Calu3 (cell line): ENCODE measurements at regions not wholly inside any gene's neighbourhood (a gene's known extent, or its start where the extent isn't known, plus 50 kb on each side); places are given as distances from the start of the nearest gene placed in this dataset.

Experiments used
- BruUV-seq: library from RNA; stranded (reverse); fragments of 400-500 nt; replicated peaks from 2 replicates; lab custom pipeline; 2021; lab: Mats Ljungman, UMichigan
- CTCF ChIA-PET: fragments of 300-600 bp; sonication (Branson Sonifier 250); formaldehyde crosslinking; loops from one replicate; lab custom pipeline; 2022; ENCODE audit warnings: antibody characterized with exemption; lab: Charles Lee
- DNase-seq: peaks from one replicate; pipeline ENCODE4 v3.0.0; 2022
- H3K27ac Mint-ChIP-seq: one replicate; pipeline ENCODE4 v1.8.0; 2022; ENCODE audit warnings: mixed read lengths; ENCODE audit not compliant: unreplicated experiment
- H3K27me3 Mint-ChIP-seq: one replicate; pipeline ENCODE4 v1.8.0; 2022; ENCODE audit warnings: mixed read lengths; ENCODE audit not compliant: unreplicated experiment
- H3K36me3 Mint-ChIP-seq: one replicate; pipeline ENCODE4 v1.8.0; 2022; ENCODE audit warnings: mild to moderate bottlenecking, moderate library complexity, mixed read lengths; ENCODE audit not compliant: insufficient read depth, unreplicated experiment
- H3K4me1 Mint-ChIP-seq: one replicate; pipeline ENCODE4 v1.8.0; 2022; ENCODE audit warnings: mild to moderate bottlenecking, low read depth, mixed read lengths; ENCODE audit not compliant: unreplicated experiment
- H3K4me3 Mint-ChIP-seq: one replicate; pipeline ENCODE4 v1.8.0; 2022; ENCODE audit warnings: mild to moderate bottlenecking, low read depth, moderate library complexity, mixed read lengths; ENCODE audit not compliant: unreplicated experiment
- H3K9me3 Mint-ChIP-seq: one replicate; pipeline ENCODE4 v1.8.0; 2022; ENCODE audit warnings: low read depth, mixed read lengths; ENCODE audit not compliant: unreplicated experiment
- intact Hi-C: fragments of 100-400 bp; cut with micrococcal nuclease; formaldehyde crosslinking; loops from one replicate; pipeline ENCODE4 v1.10.0; 2022; ENCODE audit not compliant: unreplicated experiment
- TF ChIP-seq, protein P1 (sequence below): fragments of 200-600 bp; IDR thresholded peaks from one replicate; pipeline ENCODE4 v1.8.0; 2022; ENCODE audit warnings: antibody characterized with exemption; ENCODE audit not compliant: unreplicated experiment

DNA sequence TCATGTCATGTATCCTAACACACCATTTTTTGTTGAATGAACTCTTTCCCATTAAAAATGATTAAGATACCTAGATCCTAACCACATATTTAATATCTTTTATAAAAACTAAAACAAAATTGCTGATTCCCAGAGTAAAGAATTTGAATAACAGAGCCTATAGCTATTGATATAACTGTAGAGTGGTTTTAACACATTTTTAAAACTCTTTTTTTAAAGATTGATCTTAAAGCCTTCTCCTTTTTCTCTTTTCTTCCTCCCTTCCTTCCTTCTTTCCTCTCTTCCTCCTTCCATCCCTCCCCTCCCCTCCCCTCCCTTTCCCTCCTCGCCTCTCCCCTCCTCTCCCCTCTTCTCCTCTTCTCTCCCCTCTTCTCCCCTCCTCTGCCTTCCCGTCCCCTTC, 605.4 kb upstream of the FZD8 start:
- peaks cover 20% of the 10 kb centered on the region for H3K9me3 Mint-ChIP-seq
- no TSS peak for BruUV-seq
- H3K27ac Mint-ChIP-seq = no peak overlapping the region
- no peaks in the 10 kb centered on the region for H3K36me3 Mint-ChIP-seq
- DNase-seq = no peak
- no peaks in the 10 kb centered on the region for H3K27me3 Mint-ChIP-seq
- no peaks in the 10 kb centered on the region for H3K4me1 Mint-ChIP-seq
- intact Hi-C loops = no loop called here
- no peak overlapping the region for H3K4me3 Mint-ChIP-seq
- CTCF ChIA-PET = no interaction called here
- TF ChIP-seq, protein P1, sequence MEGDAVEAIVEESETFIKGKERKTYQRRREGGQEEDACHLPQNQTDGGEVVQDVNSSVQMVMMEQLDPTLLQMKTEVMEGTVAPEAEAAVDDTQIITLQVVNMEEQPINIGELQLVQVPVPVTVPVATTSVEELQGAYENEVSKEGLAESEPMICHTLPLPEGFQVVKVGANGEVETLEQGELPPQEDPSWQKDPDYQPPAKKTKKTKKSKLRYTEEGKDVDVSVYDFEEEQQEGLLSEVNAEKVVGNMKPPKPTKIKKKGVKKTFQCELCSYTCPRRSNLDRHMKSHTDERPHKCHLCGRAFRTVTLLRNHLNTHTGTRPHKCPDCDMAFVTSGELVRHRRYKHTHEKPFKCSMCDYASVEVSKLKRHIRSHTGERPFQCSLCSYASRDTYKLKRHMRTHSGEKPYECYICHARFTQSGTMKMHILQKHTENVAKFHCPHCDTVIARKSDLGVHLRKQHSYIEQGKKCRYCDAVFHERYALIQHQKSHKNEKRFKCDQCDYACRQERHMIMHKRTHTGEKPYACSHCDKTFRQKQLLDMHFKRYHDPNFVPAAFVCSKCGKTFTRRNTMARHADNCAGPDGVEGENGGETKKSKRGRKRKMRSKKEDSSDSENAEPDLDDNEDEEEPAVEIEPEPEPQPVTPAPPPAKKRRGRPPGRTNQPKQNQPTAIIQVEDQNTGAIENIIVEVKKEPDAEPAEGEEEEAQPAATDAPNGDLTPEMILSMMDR = no peak

DNA sequence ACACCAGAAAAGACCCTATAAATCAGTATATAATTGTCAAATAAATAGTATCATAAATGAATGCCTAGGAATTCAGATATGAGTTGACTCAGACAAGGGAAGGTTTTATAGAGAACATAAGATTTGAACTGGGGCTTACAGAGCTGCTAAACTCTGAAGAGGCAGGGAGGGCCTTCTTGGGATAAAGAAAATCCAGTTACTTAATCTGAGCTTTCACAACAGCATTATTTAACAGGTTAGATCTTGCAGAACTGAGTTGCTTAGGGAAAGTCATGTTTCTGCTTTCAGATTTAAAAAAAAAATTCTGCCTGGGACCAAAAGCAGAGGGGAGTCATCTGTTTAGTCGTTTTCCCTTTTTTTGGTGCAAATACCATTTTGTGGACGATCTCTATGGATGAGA, 594.8 kb upstream of the FZD8 start:
- no peaks in the 10 kb centered on the region for H3K4me1 Mint-ChIP-seq
- H3K27me3 Mint-ChIP-seq = no peaks in the 10 kb centered on the region
- H3K36me3 Mint-ChIP-seq = no peaks in the 10 kb centered on the region
- CTCF ChIA-PET = no interaction called here
- H3K9me3 Mint-ChIP-seq = peaks cover 9% of the 10 kb centered on the region
- TF ChIP-seq, protein P1 = no peak
- intact Hi-C loops = no loop called here
- DNase-seq = no peak
- no peak overlapping the region for H3K27ac Mint-ChIP-seq
- no peak overlapping the region for H3K4me3 Mint-ChIP-seq
- BruUV-seq = no TSS peak

DNA sequence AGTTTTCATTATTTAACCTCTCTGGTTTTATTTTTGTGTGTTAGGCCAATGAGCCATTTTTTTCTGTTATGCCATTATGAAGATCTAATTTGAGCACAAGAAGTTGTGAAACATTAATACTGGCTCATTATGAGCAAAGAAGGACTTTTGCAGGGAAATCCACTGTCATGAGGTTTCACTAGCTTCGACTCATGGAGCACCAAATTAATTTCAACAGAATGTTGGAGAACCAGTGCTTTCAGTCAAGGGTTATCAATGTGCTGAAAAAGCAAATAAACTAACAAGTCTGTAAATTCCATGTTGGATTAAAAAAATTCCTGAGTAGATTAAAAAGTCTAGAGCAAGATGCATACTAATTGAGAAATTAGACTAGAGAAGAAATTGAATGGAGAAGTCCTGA, 594.2 kb upstream of the FZD8 start:
- no peak overlapping the region for H3K4me3 Mint-ChIP-seq
- no peaks in the 10 kb centered on the region for H3K27me3 Mint-ChIP-seq
- DNase-seq = no peak
- BruUV-seq = no TSS peak
- CTCF ChIA-PET = no interaction called here
- H3K4me1 Mint-ChIP-seq = no peaks in the 10 kb centered on the region
- no peak overlapping the region for H3K27ac Mint-ChIP-seq
- TF ChIP-seq, protein P1 = no peak
- intact Hi-C loops = no loop called here
- no peaks in the 10 kb centered on the region for H3K36me3 Mint-ChIP-seq
- peaks cover 14% of the 10 kb centered on the region for H3K9me3 Mint-ChIP-seq

DNA sequence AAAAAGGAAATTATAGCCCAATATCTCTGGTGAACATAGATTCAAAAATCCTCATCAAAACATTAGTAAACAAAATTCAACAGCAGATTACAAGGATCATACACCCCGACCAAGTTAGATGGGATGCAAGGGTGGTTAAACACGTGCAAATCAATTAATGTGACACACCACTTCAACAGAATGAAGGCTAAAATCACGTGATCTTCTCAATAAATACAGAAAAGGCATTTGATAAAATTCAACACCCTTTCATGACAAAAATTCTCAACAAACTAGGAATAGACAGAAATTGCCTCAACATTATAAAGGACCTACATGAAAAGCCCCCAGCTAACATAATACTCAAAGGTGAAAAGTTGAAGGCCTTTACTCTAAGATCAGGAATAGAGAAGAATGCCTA, 590.8 kb upstream of the FZD8 start:
- Mint-ChIP-seq H3K27me3 (no peaks in the 10 kb centered on the region), H3K27ac (no peak overlapping the region), H3K4me3 (no peak overlapping the region), H3K9me3 (peaks cover 20% of the 10 kb centered on the region), H3K36me3 (no peaks in the 10 kb centered on the region), H3K4me1 (no peaks in the 10 kb centered on the region)
- DNase-seq = no peak
- TF ChIP-seq, protein P1 = no peak
- BruUV-seq = no TSS peak
- intact Hi-C loops = no loop called here
- CTCF ChIA-PET = no interaction called here
